ENCODE measurements at regions not wholly inside any gene's neighbourhood (a gene's known extent, or its start where the extent isn't known, plus 50 kb on each side); places are given as distances from the start of the nearest gene placed in this dataset.

DNA sequence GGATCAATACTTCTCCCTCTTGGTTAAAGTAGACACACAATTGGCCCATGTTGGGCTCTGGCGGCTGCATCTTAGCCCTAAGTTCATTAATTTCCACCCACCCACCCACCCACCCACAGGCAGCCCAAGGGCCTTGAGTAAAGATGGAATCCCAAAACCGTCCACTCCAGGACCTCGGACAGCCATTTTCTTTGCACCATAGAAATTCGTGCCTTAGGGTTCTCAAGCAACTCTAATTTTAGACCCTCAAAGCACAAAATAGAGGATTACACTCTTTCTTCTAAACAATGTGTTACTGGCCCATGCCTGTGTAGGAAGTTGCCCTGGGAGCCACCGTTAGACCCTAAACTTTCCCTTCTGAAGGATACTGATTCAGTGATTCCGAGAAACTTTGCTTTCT lies 568.5 kb downstream of the IRX1 start:
- in situ Hi-C loops (cut with HindIII; ENCODE audit: low pct_ligation_motif_present, low sequenced_read_pairs): no loop called here
- TF ChIP-seq, protein P1, sequence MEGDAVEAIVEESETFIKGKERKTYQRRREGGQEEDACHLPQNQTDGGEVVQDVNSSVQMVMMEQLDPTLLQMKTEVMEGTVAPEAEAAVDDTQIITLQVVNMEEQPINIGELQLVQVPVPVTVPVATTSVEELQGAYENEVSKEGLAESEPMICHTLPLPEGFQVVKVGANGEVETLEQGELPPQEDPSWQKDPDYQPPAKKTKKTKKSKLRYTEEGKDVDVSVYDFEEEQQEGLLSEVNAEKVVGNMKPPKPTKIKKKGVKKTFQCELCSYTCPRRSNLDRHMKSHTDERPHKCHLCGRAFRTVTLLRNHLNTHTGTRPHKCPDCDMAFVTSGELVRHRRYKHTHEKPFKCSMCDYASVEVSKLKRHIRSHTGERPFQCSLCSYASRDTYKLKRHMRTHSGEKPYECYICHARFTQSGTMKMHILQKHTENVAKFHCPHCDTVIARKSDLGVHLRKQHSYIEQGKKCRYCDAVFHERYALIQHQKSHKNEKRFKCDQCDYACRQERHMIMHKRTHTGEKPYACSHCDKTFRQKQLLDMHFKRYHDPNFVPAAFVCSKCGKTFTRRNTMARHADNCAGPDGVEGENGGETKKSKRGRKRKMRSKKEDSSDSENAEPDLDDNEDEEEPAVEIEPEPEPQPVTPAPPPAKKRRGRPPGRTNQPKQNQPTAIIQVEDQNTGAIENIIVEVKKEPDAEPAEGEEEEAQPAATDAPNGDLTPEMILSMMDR (IDR thresholded peaks at IDR 0.05; ENCODE audit: low read depth, low read length, missing control alignments): no peak
- H3K4me3 ChIP-seq (ENCODE audit: low read depth, low read length): no peak overlapping the region
- no peak for DNase-seq
- no peak overlapping the region for H3K27ac ChIP-seq
- no peaks in the 10 kb centered on the region for H3K27me3 ChIP-seq (replicated peaks)
- no peaks in the 10 kb centered on the region for H3K36me3 ChIP-seq (replicated peaks)

DNA sequence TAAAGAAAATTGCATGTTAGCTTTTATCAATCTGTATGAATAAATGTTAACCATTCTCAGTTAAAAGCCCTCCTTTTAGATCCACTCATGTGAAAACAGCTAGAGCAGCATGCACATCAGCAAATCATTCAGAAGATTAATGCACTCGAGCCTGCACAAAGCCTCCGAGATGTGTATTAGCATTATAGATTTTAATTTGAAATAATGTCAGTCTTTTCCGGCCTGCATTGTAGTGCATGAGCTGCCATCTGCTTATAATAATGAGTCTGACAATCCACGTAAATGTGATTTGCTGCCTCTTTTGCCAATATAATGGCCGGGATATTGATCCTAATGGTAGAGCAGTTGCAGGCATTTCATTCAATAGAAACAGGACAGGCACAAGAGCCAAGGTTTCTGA lies 585.1 kb downstream of the IRX1 start:
- H3K4me3 ChIP-seq (ENCODE audit: low read depth, low read length): no peak overlapping the region
- no peaks in the 10 kb centered on the region for H3K27me3 ChIP-seq (replicated peaks)
- in situ Hi-C loops (cut with HindIII; ENCODE audit: low pct_ligation_motif_present, low sequenced_read_pairs): no loop called here
- DNase-seq: no peak
- H3K27ac ChIP-seq: no peak overlapping the region
- TF ChIP-seq, protein P1 (IDR thresholded peaks at IDR 0.05; ENCODE audit: low read depth, low read length, missing control alignments): no peak
- no peaks in the 10 kb centered on the region for H3K36me3 ChIP-seq (replicated peaks)

DNA sequence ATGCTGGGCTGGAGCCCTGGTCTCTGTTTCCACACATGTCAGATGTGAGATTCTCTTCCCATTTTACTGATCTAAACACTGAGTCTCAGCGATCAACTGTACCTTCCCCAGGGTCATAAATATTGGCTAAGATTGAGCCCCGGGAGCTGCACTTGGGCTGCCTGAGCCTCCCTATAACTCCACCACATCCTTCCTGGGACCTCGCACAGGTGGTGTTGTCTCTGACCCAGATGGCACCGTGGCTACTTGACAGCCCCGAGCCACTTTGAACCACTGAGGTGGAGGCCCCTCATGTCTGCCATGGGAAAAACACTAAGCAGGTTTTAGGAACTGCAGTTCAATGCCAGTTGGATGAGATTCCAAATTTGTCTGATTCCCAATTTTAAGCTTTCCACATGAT lies 586.5 kb downstream of the IRX1 start:
- TF ChIP-seq, protein P1 (IDR thresholded peaks at IDR 0.05; ENCODE audit: low read depth, low read length, missing control alignments): no peak
- H3K36me3 ChIP-seq (replicated peaks): no peaks in the 10 kb centered on the region
- DNase-seq: no peak

DNA sequence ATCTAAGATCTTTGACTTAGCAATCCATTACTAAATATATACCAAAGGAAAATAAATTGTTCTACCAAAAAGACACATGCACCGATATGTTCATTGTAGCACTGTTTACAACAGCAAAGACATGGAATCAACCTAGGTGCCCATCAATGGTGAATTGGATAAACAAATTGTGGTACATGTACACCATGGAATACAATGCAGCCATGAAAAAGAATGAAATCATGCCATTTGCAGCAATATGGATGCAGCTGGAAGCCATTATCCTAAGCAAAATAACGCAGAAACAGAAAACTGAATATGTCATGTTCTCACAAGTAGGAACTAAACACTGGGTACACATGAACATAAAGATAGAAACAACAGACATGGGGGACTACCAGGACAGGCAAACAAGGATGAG lies 589.5 kb downstream of the IRX1 start:
- Histone ChIP-seq H3K36me3 (replicated peaks) (no peaks in the 10 kb centered on the region), H3K4me3 (ENCODE audit: low read depth, low read length) (no peak overlapping the region), H3K27me3 (replicated peaks) (no peaks in the 10 kb centered on the region), H3K27ac (no peak overlapping the region)
- TF ChIP-seq, protein P1 (IDR thresholded peaks at IDR 0.05; ENCODE audit: low read depth, low read length, missing control alignments): no peak
- no peak for DNase-seq
- in situ Hi-C loops (cut with HindIII; ENCODE audit: low pct_ligation_motif_present, low sequenced_read_pairs): no loop called here

More for the DNA sequence above, 586.5 kb downstream of the IRX1 start:
- in situ Hi-C loops (cut with HindIII; ENCODE audit: low pct_ligation_motif_present, low sequenced_read_pairs): no loop called here
- Histone ChIP-seq H3K27ac (no peak overlapping the region), H3K27me3 (replicated peaks) (no peaks in the 10 kb centered on the region), H3K4me3 (ENCODE audit: low read depth, low read length) (no peak overlapping the region)

DNA sequence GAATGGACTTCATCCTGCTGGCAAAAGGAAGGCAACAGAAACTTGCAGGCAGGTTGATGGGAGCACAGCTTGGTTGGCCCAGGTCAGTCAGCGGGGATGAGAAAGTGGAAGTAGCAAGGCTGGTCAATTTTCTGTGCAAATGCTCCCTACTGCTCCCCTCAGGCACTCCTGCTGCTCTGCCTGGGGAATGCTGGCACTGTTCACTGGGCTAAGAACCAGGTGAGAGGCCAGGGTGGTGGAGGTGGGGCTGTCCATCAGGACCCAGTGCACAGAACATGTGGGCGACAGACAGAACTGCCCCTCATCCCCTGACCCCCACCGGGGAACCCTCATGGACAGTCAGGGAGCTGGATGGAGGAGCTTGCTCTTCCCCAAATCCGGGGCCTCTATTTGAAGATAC lies 593.1 kb downstream of the IRX1 start:
- Histone ChIP-seq H3K27me3 (replicated peaks) (no peaks in the 10 kb centered on the region), H3K36me3 (replicated peaks) (no peaks in the 10 kb centered on the region), H3K4me3 (ENCODE audit: low read depth, low read length) (no peak overlapping the region), H3K27ac (no peak overlapping the region)
- in situ Hi-C loops (cut with HindIII; ENCODE audit: low pct_ligation_motif_present, low sequenced_read_pairs): no loop called here
- DNase-seq: no peak
- TF ChIP-seq, protein P1 (IDR thresholded peaks at IDR 0.05; ENCODE audit: low read depth, low read length, missing control alignments): no peak

DNA sequence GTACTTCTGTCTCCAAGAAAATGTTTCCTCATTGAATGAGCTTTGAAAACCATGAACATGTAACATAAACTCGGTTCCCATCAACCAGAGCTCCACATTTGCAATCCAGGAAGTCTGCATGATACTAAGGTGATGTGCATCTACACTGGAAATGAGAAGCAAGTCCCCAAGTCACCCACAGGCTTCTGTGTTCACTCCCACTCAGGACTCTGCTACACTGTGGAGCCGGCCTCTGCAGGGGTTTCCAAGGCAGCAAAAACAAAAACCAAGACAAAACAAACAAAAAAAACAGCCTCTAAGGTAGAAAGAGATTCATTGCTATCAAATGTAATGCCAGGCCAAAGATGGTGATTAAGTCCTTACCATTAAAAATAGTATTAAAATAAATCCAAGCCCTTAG lies 593.7 kb downstream of the IRX1 start:
- no peak overlapping the region for H3K27ac ChIP-seq
- no peak for DNase-seq
- in situ Hi-C loops (cut with HindIII; ENCODE audit: low pct_ligation_motif_present, low sequenced_read_pairs): no loop called here
- H3K36me3 ChIP-seq (replicated peaks): no peaks in the 10 kb centered on the region
- TF ChIP-seq, protein P1 (IDR thresholded peaks at IDR 0.05; ENCODE audit: low read depth, low read length, missing control alignments): no peak
- H3K4me3 ChIP-seq (ENCODE audit: low read depth, low read length): no peak overlapping the region
- H3K27me3 ChIP-seq (replicated peaks): no peaks in the 10 kb centered on the region
